ENCODE measurements at regions not wholly inside any gene's neighbourhood (a gene's known extent, or its start where the extent isn't known, plus 50 kb on each side); places are given as distances from the start of the nearest gene placed in this dataset.

DNA sequence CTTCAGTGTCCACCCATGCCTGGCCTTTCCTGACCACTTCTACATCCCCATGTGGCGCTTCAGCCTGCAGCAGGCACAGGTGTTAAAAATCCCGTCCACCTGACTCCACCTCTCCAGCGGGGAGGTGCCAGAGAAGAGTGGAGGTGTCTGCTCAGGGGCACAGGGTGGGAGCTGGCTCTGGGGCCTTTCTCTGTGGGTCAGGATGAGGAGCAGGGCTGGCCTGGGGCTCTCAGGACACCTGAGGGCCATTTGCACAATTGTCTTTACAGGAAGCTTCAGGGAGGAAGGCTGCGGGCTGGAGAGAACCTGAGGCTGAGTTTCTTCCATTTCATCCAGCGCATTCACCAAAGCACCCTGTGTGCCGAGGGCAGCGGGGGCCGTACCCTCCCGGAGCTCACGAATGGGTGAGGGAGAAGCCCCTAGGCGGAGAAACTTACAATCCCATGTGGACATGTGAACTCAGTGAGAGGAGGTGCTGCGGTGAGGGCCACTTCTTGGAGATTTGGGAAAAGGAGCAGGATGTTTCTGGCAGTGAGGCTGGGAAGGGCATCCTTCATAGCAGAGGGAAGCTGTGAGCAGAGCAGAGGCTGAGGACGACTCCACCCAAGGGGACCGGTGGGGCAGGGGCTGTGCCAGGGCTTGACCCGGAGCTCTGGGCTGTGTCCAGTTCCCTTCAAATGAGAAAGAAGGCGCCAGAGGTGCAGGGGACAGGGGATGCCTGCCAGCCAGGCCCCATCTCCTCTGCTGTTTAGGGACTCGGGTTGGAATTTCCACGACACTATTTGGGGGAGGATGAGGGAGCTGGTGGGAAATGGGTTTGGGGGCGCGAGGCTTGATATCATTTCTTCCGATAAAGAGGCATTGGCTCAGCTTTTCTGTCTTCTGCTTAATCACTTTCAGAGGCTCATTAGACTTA lies 155.2 kb upstream of the MYCN start:
- H3K27ac ChIP-seq (ENCODE audit: low read depth in 1 of 2, low read length in 2 of 2), result no peak overlapping the region
- H3K9me3 ChIP-seq (ENCODE audit: control insufficient read depth in 1 of 2, insufficient read depth in 1 of 2, low read length in 2 of 2), result peaks cover 0 to 15% of the 10 kb centered on the region in 2 experiments
- no peaks in the 10 kb centered on the region for H3K36me3 ChIP-seq (ENCODE audit: insufficient read depth, low read length)
- H3K4me3 ChIP-seq (ENCODE audit: low read length), result no peak overlapping the region
- TF ChIP-seq, protein P1, sequence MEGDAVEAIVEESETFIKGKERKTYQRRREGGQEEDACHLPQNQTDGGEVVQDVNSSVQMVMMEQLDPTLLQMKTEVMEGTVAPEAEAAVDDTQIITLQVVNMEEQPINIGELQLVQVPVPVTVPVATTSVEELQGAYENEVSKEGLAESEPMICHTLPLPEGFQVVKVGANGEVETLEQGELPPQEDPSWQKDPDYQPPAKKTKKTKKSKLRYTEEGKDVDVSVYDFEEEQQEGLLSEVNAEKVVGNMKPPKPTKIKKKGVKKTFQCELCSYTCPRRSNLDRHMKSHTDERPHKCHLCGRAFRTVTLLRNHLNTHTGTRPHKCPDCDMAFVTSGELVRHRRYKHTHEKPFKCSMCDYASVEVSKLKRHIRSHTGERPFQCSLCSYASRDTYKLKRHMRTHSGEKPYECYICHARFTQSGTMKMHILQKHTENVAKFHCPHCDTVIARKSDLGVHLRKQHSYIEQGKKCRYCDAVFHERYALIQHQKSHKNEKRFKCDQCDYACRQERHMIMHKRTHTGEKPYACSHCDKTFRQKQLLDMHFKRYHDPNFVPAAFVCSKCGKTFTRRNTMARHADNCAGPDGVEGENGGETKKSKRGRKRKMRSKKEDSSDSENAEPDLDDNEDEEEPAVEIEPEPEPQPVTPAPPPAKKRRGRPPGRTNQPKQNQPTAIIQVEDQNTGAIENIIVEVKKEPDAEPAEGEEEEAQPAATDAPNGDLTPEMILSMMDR (IDR thresholded peaks at IDR 0.05), result no peak
- CTCF ChIA-PET, result no interaction called here
- DNase-seq (no peak), ATAC-seq (ENCODE audit: poor library complexity) (no peak)
- H3K36me3 Mint-ChIP-seq (ENCODE audit: low read depth), result no peaks in the 10 kb centered on the region
- intact Hi-C loops (cut with DNase I, micrococcal nuclease), result no loop called here
- H3K27ac Mint-ChIP-seq, result no peak overlapping the region
- no peaks in the 10 kb centered on the region for H3K4me1 ChIP-seq (ENCODE audit: insufficient read depth, low read length)
- no peaks in the 10 kb centered on the region for H3K27me3 ChIP-seq (ENCODE audit: control insufficient read depth in 1 of 2, insufficient read depth in 2 of 2, low read length in 2 of 2)
- no peaks in the 10 kb centered on the region for H3K9me3 Mint-ChIP-seq
- peaks cover 3% of the 10 kb centered on the region for H3K27me3 Mint-ChIP-seq
- no peaks in the 10 kb centered on the region for H3K4me1 Mint-ChIP-seq (ENCODE audit: low read depth)
- POLR2A ChIA-PET, result no interaction called here
- no peak overlapping the region for H3K4me3 Mint-ChIP-seq

DNA sequence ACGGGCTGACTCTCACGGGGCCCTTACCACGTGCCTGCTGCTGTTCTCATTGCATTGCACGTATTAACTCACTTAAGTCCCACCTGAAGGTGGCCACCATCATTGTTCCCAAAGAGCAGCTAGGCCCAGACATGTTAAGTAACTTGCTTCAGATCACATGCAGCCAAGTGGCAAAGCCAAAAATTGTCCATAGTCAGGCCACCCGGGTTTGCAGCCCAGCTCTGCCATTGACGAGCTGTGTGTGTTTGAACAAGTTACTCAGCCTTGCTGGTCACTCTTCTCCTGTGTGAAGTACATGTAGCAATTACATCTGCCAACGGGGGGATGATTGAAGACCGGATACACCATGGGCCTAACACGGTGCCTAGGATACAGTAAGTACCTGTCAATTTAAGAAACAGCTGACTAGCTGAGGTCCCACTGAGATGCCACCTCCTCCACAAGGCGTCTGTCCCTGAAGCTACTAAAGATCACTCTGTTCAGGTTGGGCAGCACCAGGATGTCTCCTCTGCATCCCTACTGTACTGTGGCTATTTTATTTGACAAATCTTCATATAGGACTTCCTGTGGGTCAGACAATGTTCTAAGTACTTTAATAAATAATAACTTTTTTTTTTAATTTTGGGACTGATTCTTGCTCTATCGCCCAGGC lies 154.2 kb upstream of the MYCN start:
- Mint-ChIP-seq H3K27me3 (peaks cover 3% of the 10 kb centered on the region), H3K36me3 (ENCODE audit: low read depth) (no peaks in the 10 kb centered on the region), H3K4me3 (no peak overlapping the region), H3K27ac (no peak overlapping the region), H3K4me1 (ENCODE audit: low read depth) (no peaks in the 10 kb centered on the region), H3K9me3 (no peaks in the 10 kb centered on the region)
- Histone ChIP-seq H3K27me3 (ENCODE audit: control insufficient read depth in 1 of 2, insufficient read depth in 2 of 2, low read length in 2 of 2) (no peaks in the 10 kb centered on the region), H3K9me3 (ENCODE audit: control insufficient read depth in 1 of 2, insufficient read depth in 1 of 2, low read length in 2 of 2) (peaks cover 0 to 23% of the 10 kb centered on the region in 2 experiments), H3K4me1 (ENCODE audit: insufficient read depth, low read length) (no peaks in the 10 kb centered on the region), H3K4me3 (ENCODE audit: low read length) (no peak overlapping the region), H3K36me3 (ENCODE audit: insufficient read depth, low read length) (no peaks in the 10 kb centered on the region), H3K27ac (ENCODE audit: low read depth in 1 of 2, low read length in 2 of 2) (no peak overlapping the region)
- no peak for ATAC-seq (ENCODE audit: poor library complexity)
- TF ChIP-seq, protein P1 (IDR thresholded peaks at IDR 0.05), result no peak
- no peak for DNase-seq
- CTCF ChIA-PET, result no interaction called here
- POLR2A ChIA-PET, result no interaction called here
- intact Hi-C loops (cut with DNase I, micrococcal nuclease), result no loop called here

GRCh38 chr2:15786901-15787300 lies 153.4 kb upstream of the MYCN start:
- Mint-ChIP-seq H3K36me3 (ENCODE audit: low read depth) (no peaks in the 10 kb centered on the region), H3K9me3 (no peaks in the 10 kb centered on the region), H3K27me3 (peaks cover 3% of the 10 kb centered on the region), H3K27ac (no peak overlapping the region), H3K4me1 (ENCODE audit: low read depth) (no peaks in the 10 kb centered on the region), H3K4me3 (no peak overlapping the region)
- no peaks in the 10 kb centered on the region for H3K36me3 ChIP-seq (ENCODE audit: insufficient read depth, low read length)
- H3K4me1 ChIP-seq (ENCODE audit: insufficient read depth, low read length), result no peaks in the 10 kb centered on the region
- TF ChIP-seq, protein P1 (IDR thresholded peaks at IDR 0.05), result no peak
- POLR2A ChIA-PET, result no interaction called here
- no peak overlapping the region for H3K27ac ChIP-seq (ENCODE audit: low read depth in 1 of 2, low read length in 2 of 2)
- ATAC-seq (ENCODE audit: poor library complexity), result no peak
- CTCF ChIA-PET, result no interaction called here
- no peaks in the 10 kb centered on the region for H3K27me3 ChIP-seq (ENCODE audit: control insufficient read depth in 1 of 2, insufficient read depth in 2 of 2, low read length in 2 of 2)
- intact Hi-C loops (cut with DNase I, micrococcal nuclease), result no loop called here
- no peak for DNase-seq
- H3K4me3 ChIP-seq (ENCODE audit: low read length), result no peak overlapping the region
- peaks cover 0 to 23% of the 10 kb centered on the region in 2 experiments for H3K9me3 ChIP-seq (ENCODE audit: control insufficient read depth in 1 of 2, insufficient read depth in 1 of 2, low read length in 2 of 2)
